ENCODE measurements at regions not wholly inside any gene's neighbourhood (a gene's known extent, or its start where the extent isn't known, plus 50 kb on each side); places are given as distances from the start of the nearest gene placed in this dataset.
A peak's percentile ranks its signal among the peaks of the same experiment; 100 is the strongest.

GRCh38 chr3:194738254-194739093 is 52.8 kb downstream of the FAM43A start:
- DNase-seq: peak; percentile 69

- DNase-seq: no peak
These were observed 54.0 kb downstream of the FAM43A start for GRCh38 chr3:194739498-194740284.

- no peak for DNase-seq
These were observed 55.3 kb downstream of the FAM43A start for GRCh38 chr3:194740859-194741491.

DNA sequence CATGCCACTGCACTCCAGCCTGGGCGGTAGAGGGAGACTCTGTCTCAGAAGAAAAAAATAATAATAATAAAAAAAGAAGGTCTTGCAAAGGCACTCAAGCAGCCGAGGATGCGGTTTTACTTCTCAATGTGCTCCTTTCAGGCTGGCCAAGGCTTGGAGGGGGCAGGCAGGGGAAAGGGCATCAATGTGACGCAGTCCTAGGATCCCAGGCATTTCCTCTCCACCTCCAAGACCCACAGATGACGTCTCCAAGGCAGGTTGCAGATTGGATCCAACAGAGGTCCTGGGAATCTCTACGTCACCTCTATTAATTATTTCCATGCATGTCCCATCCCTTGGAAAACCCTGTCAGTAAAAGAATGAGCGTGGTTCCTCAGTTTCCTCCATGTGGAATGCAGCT is 56.2 kb downstream of the FAM43A start:
- DNase-seq: no peak

GRCh38 chr3:194744826-194745225 is 59.1 kb downstream of the FAM43A start:
- DNase-seq: no peak

GRCh38 chr3:194745422-194746184 is 59.9 kb downstream of the FAM43A start:
- no peak for DNase-seq

GRCh38 chr3:194748225-194748624 is 62.5 kb downstream of the FAM43A start:
- DNase-seq: no peak

GRCh38 chr3:194749631-194750490 is 64.2 kb downstream of the FAM43A start:
- no peak for DNase-seq

- DNase-seq: no peak
These were observed 64.8 kb downstream of the FAM43A start for GRCh38 chr3:194750491-194750828.

DNA sequence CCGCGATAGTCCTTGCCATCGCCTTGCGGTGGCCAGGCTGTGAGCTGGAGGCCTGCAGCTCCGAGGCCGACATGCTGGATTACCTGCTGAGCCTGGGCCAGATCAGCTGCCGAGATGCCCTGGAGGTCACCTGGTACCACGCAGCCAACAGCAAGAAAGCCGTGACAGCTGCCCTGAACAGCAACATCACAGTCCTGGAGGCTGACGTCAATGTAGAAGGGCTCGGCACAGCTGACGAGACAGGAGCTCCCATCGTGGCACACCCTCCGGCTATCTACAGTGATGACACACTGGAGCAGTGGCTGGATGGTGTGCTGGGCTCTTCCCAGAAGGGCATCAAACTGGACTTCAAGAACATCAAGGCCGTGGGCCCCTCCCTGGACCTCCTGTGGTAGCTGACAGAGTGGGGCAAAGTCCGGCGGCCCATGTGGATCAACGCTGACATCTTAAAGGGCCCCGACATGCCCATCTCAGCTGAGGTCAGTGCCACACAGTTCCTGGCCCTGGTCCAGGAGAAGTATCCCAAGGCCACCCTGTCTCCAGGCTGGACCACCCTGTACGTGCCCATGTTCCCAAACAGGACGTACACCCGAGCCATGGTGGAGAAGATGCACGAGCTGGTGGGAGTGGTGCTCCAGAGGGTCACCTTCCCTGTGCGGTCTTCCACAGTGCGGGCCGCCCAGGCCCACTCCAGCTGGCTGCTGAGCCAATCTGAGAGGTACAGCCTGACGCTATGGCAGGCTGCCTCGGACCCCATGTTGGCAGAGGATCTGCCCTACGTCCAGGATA is 70.2 kb downstream of the FAM43A start:
- DNase-seq: no peak

- DNase-seq: no peak
These were observed 70.7 kb downstream of the FAM43A start for GRCh38 chr3:194756460-194756779.

GRCh38 chr3:194756791-194757325 is 71.2 kb downstream of the FAM43A start:
- no peak for DNase-seq

- DNase-seq: no peak
These were observed 72.0 kb downstream of the FAM43A start for GRCh38 chr3:194757647-194758061.

DNA sequence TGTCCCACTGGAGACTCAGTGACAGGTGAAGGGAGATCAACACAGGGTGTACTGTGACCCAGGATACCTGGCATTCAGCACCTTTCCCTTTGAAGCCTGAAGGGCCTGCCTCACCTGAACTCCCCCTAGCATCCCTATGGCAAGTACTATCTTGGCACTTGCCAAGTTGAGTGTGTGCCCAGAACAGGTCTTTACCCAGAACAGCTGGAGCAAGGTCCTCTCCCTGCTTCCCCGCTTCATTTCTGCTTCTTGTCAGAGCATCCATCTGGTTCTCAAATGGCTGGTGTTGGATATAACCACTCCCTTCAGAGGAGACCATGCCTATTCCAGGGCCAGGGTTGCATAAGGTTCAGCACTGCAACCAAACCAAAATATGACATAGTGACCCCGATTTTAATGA is 73.0 kb downstream of the FAM43A start:
- no peak for DNase-seq

DNA sequence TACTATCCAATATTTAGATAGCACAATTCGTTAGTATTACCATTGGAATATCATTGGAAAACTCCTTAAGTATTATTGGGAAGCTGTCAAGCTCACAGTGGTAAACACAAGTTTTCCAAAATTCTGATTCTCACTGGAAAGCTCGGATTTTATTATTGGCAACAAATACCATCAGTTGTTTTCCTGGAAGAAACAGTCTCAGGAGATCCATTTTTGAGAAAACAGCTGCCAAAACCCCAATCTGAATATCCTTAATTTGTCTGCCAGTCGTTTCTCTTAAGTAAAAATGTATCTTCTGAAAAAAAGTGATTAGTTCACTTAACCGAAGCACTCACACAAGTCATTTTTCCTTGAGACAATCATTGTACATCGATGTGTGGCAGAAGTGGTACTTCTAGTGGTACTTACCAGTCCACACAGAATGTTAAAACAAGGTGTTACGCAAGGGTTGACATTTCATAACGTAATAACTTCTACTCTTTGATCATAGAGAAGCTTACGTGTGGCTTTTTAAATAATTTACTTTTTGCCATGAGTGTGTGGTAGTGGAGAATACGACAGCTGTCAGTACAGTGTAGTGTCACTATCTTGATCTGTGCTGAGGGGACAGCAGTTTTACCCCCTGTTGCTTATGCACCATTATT is 74.9 kb downstream of the FAM43A start:
- DNase-seq: no peak

DNA sequence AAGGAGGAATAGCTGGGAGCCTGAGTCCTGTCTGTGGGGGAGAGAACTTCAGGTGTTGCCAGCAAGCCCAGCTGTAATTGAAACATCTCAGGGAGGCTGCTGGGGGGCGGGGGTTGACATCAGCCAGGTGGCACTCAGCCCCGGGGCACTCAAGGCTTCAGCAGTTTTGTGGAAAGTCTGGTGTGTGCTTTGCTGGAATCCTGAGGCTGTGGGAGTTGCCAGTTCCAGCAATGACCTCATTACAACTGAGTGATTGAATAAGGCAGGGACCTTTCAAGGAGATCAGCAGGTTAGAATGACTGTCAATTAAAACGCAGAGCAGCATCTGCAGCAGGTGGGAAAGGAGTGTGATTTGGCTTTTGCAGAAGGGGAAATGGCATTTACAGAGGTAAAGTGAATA is 75.7 kb downstream of the FAM43A start:
- DNase-seq: no peak

- DNase-seq: no peak
These were observed 81.2 kb downstream of the FAM43A start for GRCh38 chr3:194766845-194767244.

- DNase-seq: no peak
These were observed 81.9 kb downstream of the FAM43A start for GRCh38 chr3:194767446-194768207.

DNA sequence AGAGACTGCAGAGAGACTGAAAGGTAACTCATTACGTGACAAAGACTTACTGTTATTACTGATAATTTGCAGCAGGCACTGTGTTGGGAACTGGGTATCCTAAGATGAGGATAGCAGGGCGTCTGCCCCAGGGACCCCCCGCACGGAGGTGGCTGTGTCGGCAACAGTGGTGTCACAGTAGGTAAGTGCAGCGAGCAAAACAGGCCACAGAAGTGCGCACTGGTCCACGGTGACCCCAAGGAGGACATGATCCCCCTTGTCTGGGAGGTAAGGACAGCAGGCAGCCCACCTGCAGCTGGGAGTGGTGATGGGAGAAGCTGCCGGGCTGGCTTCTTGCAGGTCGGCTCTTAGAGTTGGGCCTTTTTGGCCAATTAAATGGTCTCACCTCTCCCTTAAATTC is 82.9 kb downstream of the FAM43A start:
- DNase-seq: no peak

All from right forelimb (tissue), 1 donor.